Activated naive CD4-positive, alpha-beta T cell treated with anti-CD3 and anti-CD28 coated beads, Interleukin-2, amount 10 ng/mL, durations not matched to agents 7 days and 5 days (primary cell): ENCODE measurements at regions not wholly inside any gene's neighbourhood (a gene's known extent, or its start where the extent isn't known, plus 50 kb on each side); places are given as distances from the start of the nearest gene placed in this dataset.
"Not testable (repeated sequence)": the region's sequence is repeated elsewhere in the genome, so short reads cannot be mapped to it uniquely, and the experiment has no call there.

Experiments
- CTCF ChIA-PET: fragments of 350-600 bp; sonication (Branson Sonifier 250); formaldehyde crosslinking; loops from one replicate; lab custom pipeline; 2021; ENCODE audit warnings: antibody characterized with exemption; lab: Charles Lee
- DNase-seq: peaks from one replicate; pipeline ENCODE4 v3.0.0-alpha.2; 2020
- H3K27ac Mint-ChIP-seq: one replicate; pipeline ENCODE4 v1.8.0; 2021; ENCODE audit warnings: mild to moderate bottlenecking, moderate library complexity, mixed read lengths
- H3K27me3 Mint-ChIP-seq: one replicate; pipeline ENCODE4 v1.8.0; 2021; ENCODE audit warnings: mild to moderate bottlenecking, mixed read lengths
- H3K36me3 Mint-ChIP-seq: one replicate; pipeline ENCODE4 v1.8.0; 2021; ENCODE audit warnings: mixed read lengths
- H3K4me1 Mint-ChIP-seq: one replicate; pipeline ENCODE4 v1.8.0; 2021; ENCODE audit warnings: mixed read lengths
- H3K4me3 Mint-ChIP-seq: one replicate; pipeline ENCODE4 v1.8.0; 2021; ENCODE audit warnings: mild to moderate bottlenecking, moderate library complexity, mixed read lengths
- H3K9me3 Mint-ChIP-seq: one replicate; pipeline ENCODE4 v1.8.0; 2021; ENCODE audit warnings: mixed read lengths

DNA sequence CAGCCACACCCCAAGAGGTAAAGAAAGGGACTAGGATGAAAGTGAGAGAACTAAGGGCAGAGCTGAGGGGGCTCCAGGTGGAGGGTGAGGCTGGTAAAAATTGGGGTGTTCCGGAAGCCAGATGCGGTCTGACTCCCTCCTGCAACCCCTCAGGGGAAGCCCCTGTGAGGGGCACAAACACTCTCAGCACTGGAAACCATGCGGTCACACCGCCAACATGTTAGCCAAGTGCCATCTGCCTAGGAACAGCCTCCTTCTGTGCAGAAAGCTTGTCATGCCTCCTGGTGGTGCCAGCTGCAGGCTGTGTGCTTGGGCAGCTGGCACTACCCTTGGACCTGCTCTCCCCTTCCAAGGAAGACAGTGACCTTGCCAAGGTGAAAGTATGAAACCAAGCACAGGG, 83.5 kb upstream of the RPL38 start:
- peaks cover 51% of the 10 kb centered on the region for H3K27me3 Mint-ChIP-seq
- H3K9me3 Mint-ChIP-seq, result no peaks in the 10 kb centered on the region
- no peaks in the 10 kb centered on the region for H3K36me3 Mint-ChIP-seq
- no peak overlapping the region for H3K4me3 Mint-ChIP-seq
- H3K27ac Mint-ChIP-seq, result no peak overlapping the region
- CTCF ChIA-PET, result no interaction called here
- no peak for DNase-seq
- H3K4me1 Mint-ChIP-seq, result no peaks in the 10 kb centered on the region

DNA sequence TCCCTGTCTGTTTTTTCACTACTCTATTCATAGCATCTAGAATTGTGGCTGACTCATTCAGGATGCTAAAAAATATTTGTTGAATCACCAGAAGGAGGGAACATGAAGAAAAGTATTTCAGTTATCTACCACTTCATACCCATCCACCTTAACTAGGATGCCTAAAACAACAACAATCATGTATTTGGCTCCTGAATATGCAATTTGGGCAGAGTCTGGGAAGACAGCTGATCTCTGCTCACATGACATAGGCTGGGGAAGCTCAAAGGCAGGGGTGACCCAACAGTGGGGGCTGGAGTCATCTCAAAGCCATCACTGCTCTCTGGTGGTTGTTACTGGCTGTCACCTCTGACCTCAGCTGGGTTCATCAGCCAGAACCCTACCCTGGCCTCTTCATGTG, 80.1 kb upstream of the RPL38 start:
- H3K4me1 Mint-ChIP-seq, result no peaks in the 10 kb centered on the region
- peaks cover 42% of the 10 kb centered on the region for H3K27me3 Mint-ChIP-seq
- no peak overlapping the region for H3K4me3 Mint-ChIP-seq
- CTCF ChIA-PET, result no interaction called here
- H3K9me3 Mint-ChIP-seq, result no peaks in the 10 kb centered on the region
- DNase-seq, result no peak
- no peak overlapping the region for H3K27ac Mint-ChIP-seq
- no peaks in the 10 kb centered on the region for H3K36me3 Mint-ChIP-seq

DNA sequence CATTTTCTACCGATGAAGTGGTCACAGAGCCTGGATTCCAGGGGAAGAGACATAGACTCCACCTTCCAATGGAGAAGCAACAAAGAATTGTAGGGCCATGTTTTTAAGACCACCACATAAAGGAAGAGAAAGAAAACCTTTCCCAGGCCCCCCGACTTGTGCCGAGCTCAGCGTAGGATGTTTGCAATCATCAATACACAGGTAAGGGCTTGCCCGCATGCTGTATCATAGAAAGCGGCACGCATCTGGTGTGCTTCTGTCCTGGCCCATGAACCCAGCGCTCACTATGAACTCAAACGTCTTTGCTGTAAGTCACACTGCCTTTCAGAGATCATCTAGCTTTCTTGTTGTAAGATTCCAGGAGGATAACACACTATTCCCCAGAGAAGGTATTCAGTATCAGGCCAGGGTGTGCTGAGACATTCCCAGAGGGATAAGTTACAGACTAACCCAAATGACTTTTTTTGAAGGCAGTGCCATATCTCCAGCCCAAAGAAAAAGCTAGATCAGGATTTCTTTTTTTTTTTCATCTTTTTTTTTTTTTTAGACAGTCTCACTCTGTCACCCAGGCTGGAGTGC, 79.5 kb upstream of the RPL38 start:
- DNase-seq, result no peak
- Mint-ChIP-seq H3K9me3 (no peaks in the 10 kb centered on the region), H3K27ac (no peak overlapping the region), H3K4me3 (no peak overlapping the region), H3K36me3 (no peaks in the 10 kb centered on the region), H3K4me1 (no peaks in the 10 kb centered on the region), H3K27me3 (peaks cover 44% of the 10 kb centered on the region)
- CTCF ChIA-PET, result no interaction called here

DNA sequence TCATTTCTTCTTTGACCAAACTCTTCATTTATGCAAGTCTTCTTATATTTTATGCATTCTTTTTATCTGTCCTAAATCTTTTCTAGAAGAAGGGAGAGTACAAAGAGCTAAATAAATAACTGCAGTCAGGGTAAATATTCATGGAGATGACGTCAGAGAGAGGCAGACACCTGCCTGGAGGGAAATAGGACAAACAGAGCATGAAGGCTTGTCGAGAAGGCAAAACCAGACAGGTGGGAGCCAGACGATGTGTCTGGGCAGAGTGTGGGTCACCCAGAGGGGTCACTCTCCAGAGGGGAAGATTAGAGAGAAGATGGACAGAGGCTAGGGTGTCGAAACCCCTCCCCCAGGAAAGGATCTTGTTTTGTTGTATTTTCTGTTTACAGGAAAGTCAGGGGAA, 78.3 kb upstream of the RPL38 start:
- H3K27ac Mint-ChIP-seq, result no peak overlapping the region
- CTCF ChIA-PET, result no interaction called here
- H3K4me3 Mint-ChIP-seq, result no peak overlapping the region
- H3K27me3 Mint-ChIP-seq, result peaks cover 40% of the 10 kb centered on the region
- no peak for DNase-seq
- H3K4me1 Mint-ChIP-seq, result no peaks in the 10 kb centered on the region
- H3K36me3 Mint-ChIP-seq, result no peaks in the 10 kb centered on the region
- H3K9me3 Mint-ChIP-seq, result no peaks in the 10 kb centered on the region

DNA sequence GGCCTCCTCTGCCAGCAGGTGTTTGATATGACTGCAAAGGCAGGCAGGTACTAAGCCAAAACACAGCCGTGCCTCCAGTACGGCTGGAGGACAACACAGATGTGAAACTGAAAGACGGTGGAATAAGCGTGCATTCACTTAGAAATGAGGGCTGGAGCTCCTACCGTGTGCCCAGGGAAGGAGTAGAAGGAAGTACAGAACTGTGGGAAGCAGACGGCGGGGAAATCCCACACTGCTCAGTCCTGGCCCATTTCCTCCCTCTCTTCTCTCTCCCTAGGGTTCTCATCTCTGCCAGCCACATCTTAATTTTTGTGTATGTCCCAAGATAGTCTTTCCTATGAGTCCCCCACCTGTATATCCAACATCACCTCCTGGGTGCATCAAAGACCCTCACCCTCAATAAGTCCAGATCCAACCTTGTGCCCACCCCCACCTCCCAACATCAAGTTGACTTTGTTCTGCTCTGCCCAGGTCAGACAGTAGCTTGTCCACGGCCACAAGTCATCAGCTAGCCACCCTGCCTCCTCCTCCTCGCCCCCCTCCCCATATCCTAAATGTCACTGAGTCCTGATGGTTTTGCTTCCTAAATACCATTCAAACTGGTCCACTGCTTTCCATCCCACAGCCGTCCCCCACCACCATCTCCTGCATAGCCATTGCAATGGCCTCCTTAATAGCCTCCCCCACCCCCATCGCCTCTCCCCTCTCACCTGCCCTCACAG, 77.1 kb upstream of the RPL38 start:
- Mint-ChIP-seq H3K27me3 (peaks cover 40% of the 10 kb centered on the region), H3K4me3 (no peak overlapping the region), H3K27ac (no peak overlapping the region), H3K9me3 (no peaks in the 10 kb centered on the region), H3K4me1 (no peaks in the 10 kb centered on the region), H3K36me3 (no peaks in the 10 kb centered on the region)
- no peak for DNase-seq
- CTCF ChIA-PET, result no interaction called here

DNA sequence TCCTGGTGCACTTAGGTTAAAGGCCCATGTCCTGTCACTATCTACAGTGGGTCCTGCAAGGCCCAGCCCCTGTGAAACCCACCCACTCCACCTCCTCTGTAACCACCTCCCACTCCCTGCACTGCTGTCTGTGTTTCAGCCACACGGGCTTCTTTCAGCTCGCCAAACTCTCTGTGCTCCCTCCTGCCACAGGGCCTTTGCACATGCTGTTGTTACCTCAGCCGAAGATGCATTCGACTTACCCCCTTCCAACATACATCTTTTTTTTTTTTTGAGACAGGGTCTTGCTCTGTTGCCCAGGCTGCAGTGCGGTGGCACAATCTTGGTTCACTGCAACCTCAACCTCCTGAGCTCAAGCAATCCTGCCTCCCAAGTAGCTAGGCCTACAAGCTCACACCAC, 76.5 kb upstream of the RPL38 start:
- no peaks in the 10 kb centered on the region for H3K9me3 Mint-ChIP-seq
- H3K4me1 Mint-ChIP-seq, result no peaks in the 10 kb centered on the region
- no peak overlapping the region for H3K27ac Mint-ChIP-seq
- CTCF ChIA-PET, result no interaction called here
- DNase-seq, result no peak
- H3K27me3 Mint-ChIP-seq, result peaks cover 37% of the 10 kb centered on the region
- no peak overlapping the region for H3K4me3 Mint-ChIP-seq
- no peaks in the 10 kb centered on the region for H3K36me3 Mint-ChIP-seq

DNA sequence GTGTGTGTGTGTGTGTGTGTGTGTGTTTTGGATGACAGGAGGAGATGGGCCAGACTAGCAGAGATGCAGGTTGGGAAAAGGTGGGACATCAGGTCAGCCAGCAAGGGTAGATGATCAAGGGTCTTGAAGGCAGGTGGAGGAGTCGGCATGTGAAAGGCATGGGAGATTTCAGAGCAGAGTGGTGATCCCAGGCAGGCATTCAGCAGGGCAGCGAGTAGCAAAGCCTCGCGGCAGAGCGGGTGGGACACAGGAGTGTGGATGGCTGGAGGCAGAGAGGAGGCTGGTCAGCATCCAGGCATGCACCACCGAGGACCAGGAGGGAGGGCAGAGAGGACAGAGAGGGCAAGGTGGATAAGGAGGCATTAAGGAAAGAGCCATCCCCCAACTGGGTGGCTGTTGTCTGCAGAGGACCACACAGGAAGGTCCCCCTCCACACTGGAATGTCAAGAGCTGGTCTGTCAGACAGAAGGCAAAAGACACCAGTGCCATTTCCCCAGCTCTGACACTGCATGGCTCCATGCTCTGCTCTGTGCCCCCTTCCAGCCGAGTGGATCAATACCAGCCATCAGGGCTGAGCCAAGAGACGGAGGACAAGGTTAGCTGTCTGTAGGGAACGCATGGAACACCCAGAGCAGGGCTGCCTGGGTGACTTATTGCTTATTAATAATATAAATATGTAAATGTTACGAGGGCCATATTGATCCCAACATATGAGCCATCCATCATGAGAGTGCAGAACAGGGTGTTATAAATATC, 74.8 kb upstream of the RPL38 start:
- Mint-ChIP-seq H3K27me3 (peaks cover 43% of the 10 kb centered on the region), H3K4me1 (no peaks in the 10 kb centered on the region), H3K36me3 (no peaks in the 10 kb centered on the region), H3K9me3 (no peaks in the 10 kb centered on the region), H3K4me3 (no peak overlapping the region), H3K27ac (no peak overlapping the region)
- CTCF ChIA-PET, result no interaction called here
- no peak for DNase-seq

DNA sequence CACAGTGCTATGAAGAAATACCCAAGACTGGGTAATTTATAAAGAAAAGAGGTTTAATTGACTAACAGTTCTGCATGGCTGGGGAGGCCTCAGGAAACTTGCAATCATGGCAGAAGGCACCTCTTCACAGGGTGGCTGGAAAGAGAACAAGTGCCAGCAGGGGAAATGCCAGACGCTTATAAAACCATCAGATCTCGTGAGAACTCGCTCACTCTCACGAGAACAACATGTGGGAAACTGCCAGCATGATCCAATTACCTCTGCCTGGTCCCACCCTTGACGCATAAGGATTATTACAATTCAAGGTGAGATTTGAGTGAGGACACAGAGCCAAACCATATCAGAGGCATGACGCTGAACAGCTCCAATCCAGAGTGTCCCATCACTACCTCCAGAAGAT, 73.7 kb upstream of the RPL38 start:
- DNase-seq, H3K27ac Mint-ChIP-seq, CTCF ChIA-PET, H3K4me1 Mint-ChIP-seq, H3K36me3 Mint-ChIP-seq, H3K4me3 Mint-ChIP-seq, H3K9me3 Mint-ChIP-seq: not testable (repeated sequence)
- peaks cover 43% of the 10 kb centered on the region for H3K27me3 Mint-ChIP-seq

DNA sequence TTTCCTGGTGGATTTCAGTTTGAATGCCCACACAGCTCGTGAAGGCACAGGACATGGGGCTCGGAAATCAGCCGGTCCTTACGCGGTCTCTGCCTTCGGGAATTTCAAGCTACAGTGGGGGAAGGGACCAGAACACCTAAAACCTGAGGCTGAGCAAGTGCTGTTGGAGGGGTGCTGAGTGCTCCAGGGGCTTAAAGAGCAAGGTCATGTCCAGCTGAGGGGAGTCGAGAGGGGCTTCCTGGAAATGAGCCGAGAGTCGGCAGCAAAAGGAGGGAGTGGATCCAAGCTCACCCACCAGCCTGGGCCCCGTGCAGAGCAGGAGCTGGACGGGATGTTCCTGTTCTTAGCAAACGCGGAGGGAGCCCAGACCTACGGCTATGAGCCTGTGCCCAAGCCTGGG, 73.2 kb upstream of the RPL38 start:
- Mint-ChIP-seq H3K27me3 (peaks cover 43% of the 10 kb centered on the region), H3K36me3 (no peaks in the 10 kb centered on the region), H3K4me3 (no peak overlapping the region), H3K27ac (no peak overlapping the region), H3K4me1 (no peaks in the 10 kb centered on the region), H3K9me3 (no peaks in the 10 kb centered on the region)
- CTCF ChIA-PET, result no interaction called here
- DNase-seq, result no peak

DNA sequence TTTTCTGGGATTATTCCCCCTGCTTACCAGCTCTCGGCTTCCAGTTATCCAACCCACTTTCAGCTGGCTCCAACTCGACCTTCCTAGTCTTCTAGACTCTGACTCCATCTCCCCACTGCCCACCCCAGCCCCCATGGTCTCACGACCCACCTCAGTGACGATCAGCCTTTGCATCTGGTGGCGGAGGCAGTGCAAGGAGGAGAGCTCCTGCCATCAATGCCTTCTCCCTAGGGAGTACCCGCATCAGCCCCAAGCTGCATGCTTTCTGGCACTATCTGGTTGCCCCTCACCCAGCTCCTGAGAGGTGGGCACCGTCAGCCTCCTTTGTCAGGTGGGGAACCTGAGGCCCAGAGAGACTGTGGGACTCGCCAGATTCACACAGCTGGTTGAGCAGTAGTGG, 72.6 kb upstream of the RPL38 start:
- Mint-ChIP-seq H3K27ac (no peak overlapping the region), H3K9me3 (no peaks in the 10 kb centered on the region), H3K4me3 (no peak overlapping the region), H3K36me3 (no peaks in the 10 kb centered on the region), H3K27me3 (peaks cover 42% of the 10 kb centered on the region), H3K4me1 (no peaks in the 10 kb centered on the region)
- DNase-seq, result no peak
- CTCF ChIA-PET, result no interaction called here

DNA sequence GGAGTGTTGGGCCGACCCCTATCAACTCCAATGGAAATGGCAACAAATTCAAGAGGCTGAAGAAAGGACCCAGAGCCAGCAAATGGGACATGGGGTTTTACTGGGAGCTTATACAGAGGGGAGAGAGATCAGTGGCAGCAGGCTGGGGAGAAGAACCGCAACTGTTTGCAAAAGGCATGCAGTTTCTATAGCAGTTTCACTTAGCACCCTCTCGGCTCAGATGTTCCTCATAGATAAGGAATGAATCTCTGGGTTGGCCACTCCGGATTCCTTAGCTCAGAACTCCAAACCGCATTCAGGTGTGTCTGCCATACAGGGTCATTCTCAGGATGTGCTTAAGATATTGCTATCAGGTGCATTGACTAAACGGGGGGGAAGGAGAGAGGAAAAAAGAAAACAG, 71.1 kb upstream of the RPL38 start:
- Mint-ChIP-seq H3K9me3 (no peaks in the 10 kb centered on the region), H3K4me3 (no peak overlapping the region), H3K27me3 (peaks cover 37% of the 10 kb centered on the region), H3K27ac (no peak overlapping the region), H3K36me3 (no peaks in the 10 kb centered on the region), H3K4me1 (no peaks in the 10 kb centered on the region)
- CTCF ChIA-PET, result no interaction called here
- no peak for DNase-seq

DNA sequence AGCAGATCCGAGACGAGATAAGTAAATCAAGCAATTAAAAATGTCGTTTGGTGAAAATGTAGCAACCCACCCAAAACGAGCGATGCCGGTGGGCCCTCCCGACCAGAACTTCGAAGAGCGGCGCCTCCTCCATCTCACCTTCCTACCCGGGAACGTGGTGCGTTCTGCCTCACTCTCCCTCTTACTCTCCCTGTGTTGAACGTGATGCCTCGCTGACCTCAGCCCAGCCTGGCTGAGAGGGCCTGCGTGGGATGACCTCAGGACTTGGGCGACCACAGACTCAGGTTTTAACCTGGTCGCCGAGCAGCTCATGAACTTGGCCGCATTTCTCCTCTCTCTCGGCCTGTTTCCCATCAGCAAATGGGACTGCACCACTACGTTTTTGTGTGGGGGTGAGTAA, 69.7 kb upstream of the RPL38 start:
- Mint-ChIP-seq H3K9me3 (no peaks in the 10 kb centered on the region), H3K36me3 (no peaks in the 10 kb centered on the region), H3K27ac (no peak overlapping the region), H3K4me3 (no peak overlapping the region), H3K4me1 (no peaks in the 10 kb centered on the region), H3K27me3 (peaks cover 38% of the 10 kb centered on the region)
- CTCF ChIA-PET, result no interaction called here
- DNase-seq, result no peak

DNA sequence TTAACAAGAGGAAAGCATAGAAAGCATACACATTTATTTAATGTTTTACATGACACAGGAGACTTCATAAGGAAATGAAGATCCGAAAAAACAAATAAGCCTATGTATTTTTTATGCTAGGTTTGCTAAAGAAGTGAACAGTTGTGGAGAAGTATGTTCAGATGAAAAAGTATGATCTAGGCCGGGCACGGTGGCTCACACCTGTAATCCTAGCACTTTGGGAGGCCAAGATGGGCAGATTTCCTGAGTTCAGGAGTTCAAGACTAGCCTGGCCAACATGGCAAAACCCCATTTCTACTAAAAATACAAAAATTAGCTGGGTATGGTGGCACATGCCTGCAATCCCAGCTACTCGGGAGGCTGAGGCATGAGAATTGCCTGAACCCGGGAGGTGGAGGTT, 69.2 kb upstream of the RPL38 start:
- H3K4me3 Mint-ChIP-seq, H3K27ac Mint-ChIP-seq, H3K4me1 Mint-ChIP-seq, CTCF ChIA-PET, H3K36me3 Mint-ChIP-seq, H3K9me3 Mint-ChIP-seq, DNase-seq: not testable (repeated sequence)
- peaks cover 37% of the 10 kb centered on the region for H3K27me3 Mint-ChIP-seq

DNA sequence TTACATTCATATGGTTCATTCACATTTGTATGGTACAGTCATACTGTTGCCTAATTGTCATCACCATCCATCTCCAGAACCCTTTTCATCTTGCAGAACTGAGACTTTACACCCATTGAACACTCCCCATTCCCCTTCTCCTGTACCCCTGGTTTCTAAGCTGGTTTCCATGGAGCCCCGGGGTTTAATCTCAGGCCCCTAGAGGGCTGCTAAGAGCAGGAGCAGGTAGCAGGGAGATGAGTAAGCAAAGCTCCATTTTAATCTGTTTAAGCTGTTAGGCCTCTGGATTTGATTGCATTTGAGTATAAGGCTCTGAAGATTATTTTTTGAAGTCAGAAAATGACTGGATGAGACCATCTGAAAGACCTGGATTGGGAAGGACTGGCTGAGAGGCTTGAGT, 68.5 kb upstream of the RPL38 start:
- Mint-ChIP-seq H3K4me1 (no peaks in the 10 kb centered on the region), H3K36me3 (no peaks in the 10 kb centered on the region), H3K4me3 (no peak overlapping the region), H3K9me3 (peaks cover 3% of the 10 kb centered on the region), H3K27me3 (peaks cover 37% of the 10 kb centered on the region), H3K27ac (no peak overlapping the region)
- CTCF ChIA-PET, result no interaction called here
- no peak for DNase-seq
